ENCODE measurements at regions not wholly inside any gene's neighbourhood (a gene's known extent, or its start where the extent isn't known, plus 50 kb on each side); places are given as distances from the start of the nearest gene placed in this dataset.

GRCh38 chr4:22315628-22316027 lies 200.2 kb downstream of the ADGRA3 start:
- TF ChIP-seq CTCF (conservative IDR thresholded peaks at IDR 0.05) (no peak), EZH2 (IDR thresholded peaks at IDR 0.05; ENCODE audit: low read depth) (no peak)

All from PC-9 (cell line).